ENCODE measurements at regions not wholly inside any gene's neighbourhood (a gene's known extent, or its start where the extent isn't known, plus 50 kb on each side); places are given as distances from the start of the nearest gene placed in this dataset.

DNA sequence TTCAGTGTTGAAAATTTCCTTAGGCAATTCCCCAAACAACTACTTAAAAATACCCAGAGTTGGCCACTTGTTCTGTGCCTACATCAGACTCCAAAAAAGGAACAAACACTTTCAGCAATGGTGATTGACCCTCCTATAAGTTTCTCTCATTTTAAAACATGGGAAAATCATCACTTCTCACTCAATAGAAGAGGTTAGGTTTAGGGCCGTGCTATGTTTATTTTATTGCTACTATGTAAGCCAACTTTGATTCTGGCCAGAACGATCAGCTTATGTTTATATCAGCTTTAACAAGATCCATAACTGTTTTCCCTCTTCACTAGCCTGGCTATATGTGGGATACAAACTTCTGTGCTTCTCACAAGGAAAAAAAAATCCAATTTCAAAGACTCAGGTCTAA lies 133.1 kb downstream of the MTNR1A start:
- SMC1A ChIA-PET (ENCODE audit: uncharacterized antibody, unreplicated experiment), result no interaction called here

More for the DNA sequence above, 133.1 kb downstream of the MTNR1A start:
- BruUV-seq (replicated peaks), result no TSS peak
- no peak overlapping the region for H3K4me3 ChIP-seq
- intact Hi-C loops (cut with micrococcal nuclease; ENCODE audit: unreplicated experiment), result no loop called here
- no peak for ATAC-seq
- CTCF ChIA-PET, result no interaction called here
- no peak for FAIRE-seq
- in situ Hi-C loops (cut with MboI), result no loop called here
- no peak for DNase-seq (ENCODE audit: low read depth, low spot score)
- no peak overlapping the region for H3K27ac ChIP-seq (ENCODE audit: control insufficient read depth, insufficient read depth)
- H3K4me2 ChIP-seq (ENCODE audit: control insufficient read depth, insufficient read depth), result no peak overlapping the region
- H3K27me3 ChIP-seq (replicated peaks in 1 of 2; ENCODE audit: control insufficient read depth in 2 of 2, insufficient read depth in 2 of 2, low read length in 1 of 2), result no peaks in the 10 kb centered on the region
- no peaks in the 10 kb centered on the region for H3K9me3 ChIP-seq (replicated peaks; ENCODE audit: control insufficient read depth, insufficient read depth, low read length)
- no peaks in the 10 kb centered on the region for H4K20me1 ChIP-seq (ENCODE audit: control insufficient read depth, insufficient read depth)
- H3K4me1 ChIP-seq (ENCODE audit: control insufficient read depth, insufficient read depth, low read length), result no peaks in the 10 kb centered on the region
- POLR2A ChIA-PET, result no interaction called here
- WGBS (ENCODE audit: insufficient coverage, insufficient replicate concordance, low lambda C conversion rate, missing lambda C conversion rate), result 2% methylated on average over 2 of the region's 2 CpGs
- no peak overlapping the region for H3K9ac ChIP-seq (ENCODE audit: control insufficient read depth, insufficient read depth, low read length)
- RAD21 ChIA-PET (ENCODE audit: unreplicated experiment), result no interaction called here
- H3K36me3 ChIP-seq (ENCODE audit: control insufficient read depth in 2 of 2, insufficient read depth in 2 of 2, low read length in 1 of 2), result no peaks in the 10 kb centered on the region
- no peak overlapping the region for H2AFZ ChIP-seq (ENCODE audit: control insufficient read depth, low read depth, low read length)
- TF ChIP-seq FOXM1 (IDR thresholded peaks at IDR 0.05; ENCODE audit: low read depth, low read length), result no peak
- TF ChIP-seq RUNX3 (IDR thresholded peaks at IDR 0.05; ENCODE audit: low read length), result no peak
- TF ChIP-seq TBL1XR1 (IDR thresholded peaks at IDR 0.05; ENCODE audit: low read depth, low read length), result no peak
- TF ChIP-seq KLF5 (IDR thresholded peaks at IDR 0.05; ENCODE audit: partially characterized antibody), result no peak
- TF ChIP-seq, protein P1, sequence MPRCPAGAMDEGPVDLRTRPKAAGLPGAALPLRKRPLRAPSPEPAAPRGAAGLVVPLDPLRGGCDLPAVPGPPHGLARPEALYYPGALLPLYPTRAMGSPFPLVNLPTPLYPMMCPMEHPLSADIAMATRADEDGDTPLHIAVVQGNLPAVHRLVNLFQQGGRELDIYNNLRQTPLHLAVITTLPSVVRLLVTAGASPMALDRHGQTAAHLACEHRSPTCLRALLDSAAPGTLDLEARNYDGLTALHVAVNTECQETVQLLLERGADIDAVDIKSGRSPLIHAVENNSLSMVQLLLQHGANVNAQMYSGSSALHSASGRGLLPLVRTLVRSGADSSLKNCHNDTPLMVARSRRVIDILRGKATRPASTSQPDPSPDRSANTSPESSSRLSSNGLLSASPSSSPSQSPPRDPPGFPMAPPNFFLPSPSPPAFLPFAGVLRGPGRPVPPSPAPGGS (IDR thresholded peaks at IDR 0.05; ENCODE audit: borderline replicate concordance, insufficient read depth, low read depth, low read length, poor library complexity, severe bottlenecking), result no peak
- TF ChIP-seq MYC (IDR thresholded peaks at IDR 0.05; ENCODE audit: insufficient read depth, insufficient read length, insufficient replicate concordance, low read length, severe bottlenecking), result no peak
- no peak for TF ChIP-seq TCF3 (IDR thresholded peaks at IDR 0.05; ENCODE audit: borderline replicate concordance, insufficient read depth, low read depth, low read length)
- no peak for TF ChIP-seq STAT3 (IDR thresholded peaks at IDR 0.05; ENCODE audit: low read depth, low read length)
- TF ChIP-seq, protein P2, sequence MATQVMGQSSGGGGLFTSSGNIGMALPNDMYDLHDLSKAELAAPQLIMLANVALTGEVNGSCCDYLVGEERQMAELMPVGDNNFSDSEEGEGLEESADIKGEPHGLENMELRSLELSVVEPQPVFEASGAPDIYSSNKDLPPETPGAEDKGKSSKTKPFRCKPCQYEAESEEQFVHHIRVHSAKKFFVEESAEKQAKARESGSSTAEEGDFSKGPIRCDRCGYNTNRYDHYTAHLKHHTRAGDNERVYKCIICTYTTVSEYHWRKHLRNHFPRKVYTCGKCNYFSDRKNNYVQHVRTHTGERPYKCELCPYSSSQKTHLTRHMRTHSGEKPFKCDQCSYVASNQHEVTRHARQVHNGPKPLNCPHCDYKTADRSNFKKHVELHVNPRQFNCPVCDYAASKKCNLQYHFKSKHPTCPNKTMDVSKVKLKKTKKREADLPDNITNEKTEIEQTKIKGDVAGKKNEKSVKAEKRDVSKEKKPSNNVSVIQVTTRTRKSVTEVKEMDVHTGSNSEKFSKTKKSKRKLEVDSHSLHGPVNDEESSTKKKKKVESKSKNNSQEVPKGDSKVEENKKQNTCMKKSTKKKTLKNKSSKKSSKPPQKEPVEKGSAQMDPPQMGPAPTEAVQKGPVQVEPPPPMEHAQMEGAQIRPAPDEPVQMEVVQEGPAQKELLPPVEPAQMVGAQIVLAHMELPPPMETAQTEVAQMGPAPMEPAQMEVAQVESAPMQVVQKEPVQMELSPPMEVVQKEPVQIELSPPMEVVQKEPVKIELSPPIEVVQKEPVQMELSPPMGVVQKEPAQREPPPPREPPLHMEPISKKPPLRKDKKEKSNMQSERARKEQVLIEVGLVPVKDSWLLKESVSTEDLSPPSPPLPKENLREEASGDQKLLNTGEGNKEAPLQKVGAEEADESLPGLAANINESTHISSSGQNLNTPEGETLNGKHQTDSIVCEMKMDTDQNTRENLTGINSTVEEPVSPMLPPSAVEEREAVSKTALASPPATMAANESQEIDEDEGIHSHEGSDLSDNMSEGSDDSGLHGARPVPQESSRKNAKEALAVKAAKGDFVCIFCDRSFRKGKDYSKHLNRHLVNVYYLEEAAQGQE (IDR thresholded peaks at IDR 0.05; ENCODE audit: low read depth, low read length), result no peak
- TF ChIP-seq, protein P3, sequence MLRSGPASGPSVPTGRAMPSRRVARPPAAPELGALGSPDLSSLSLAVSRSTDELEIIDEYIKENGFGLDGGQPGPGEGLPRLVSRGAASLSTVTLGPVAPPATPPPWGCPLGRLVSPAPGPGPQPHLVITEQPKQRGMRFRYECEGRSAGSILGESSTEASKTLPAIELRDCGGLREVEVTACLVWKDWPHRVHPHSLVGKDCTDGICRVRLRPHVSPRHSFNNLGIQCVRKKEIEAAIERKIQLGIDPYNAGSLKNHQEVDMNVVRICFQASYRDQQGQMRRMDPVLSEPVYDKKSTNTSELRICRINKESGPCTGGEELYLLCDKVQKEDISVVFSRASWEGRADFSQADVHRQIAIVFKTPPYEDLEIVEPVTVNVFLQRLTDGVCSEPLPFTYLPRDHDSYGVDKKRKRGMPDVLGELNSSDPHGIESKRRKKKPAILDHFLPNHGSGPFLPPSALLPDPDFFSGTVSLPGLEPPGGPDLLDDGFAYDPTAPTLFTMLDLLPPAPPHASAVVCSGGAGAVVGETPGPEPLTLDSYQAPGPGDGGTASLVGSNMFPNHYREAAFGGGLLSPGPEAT (IDR thresholded peaks at IDR 0.05; ENCODE audit: low read depth), result no peak
- H3K79me2 ChIP-seq (ENCODE audit: control insufficient read depth, insufficient read depth, low read length), result no peaks in the 10 kb centered on the region

Data from GM12878 (cell line).